ENCODE measurements at regions not wholly inside any gene's neighbourhood (a gene's known extent, or its start where the extent isn't known, plus 50 kb on each side); places are given as distances from the start of the nearest gene placed in this dataset.

- WGBS = 91% methylated on average over 4 of the region's 4 CpGs
- H3K4ac ChIP-seq (ENCODE audit: low read depth in 1 of 2, low read length in 2 of 2) = no peak overlapping the region
- H2BK120ac ChIP-seq (ENCODE audit: low read depth, low read length) = no peak overlapping the region
- H3K9me3 ChIP-seq (ENCODE audit: control insufficient read depth, low read length) = no peaks in the 10 kb centered on the region
- no peak overlapping the region for H2AK5ac ChIP-seq (ENCODE audit: low read length, severe bottlenecking)
- no peaks in the 10 kb centered on the region for H3K4me1 ChIP-seq (ENCODE audit: control insufficient read depth, insufficient read depth, low read depth, low read length)
- H3K79me1 ChIP-seq (replicated peaks; ENCODE audit: low read length, poor library complexity, severe bottlenecking) = no peaks in the 10 kb centered on the region
- H3K18ac ChIP-seq (ENCODE audit: low read depth in 1 of 2, low read length in 2 of 2) = no peak overlapping the region
- H2BK12ac ChIP-seq (ENCODE audit: low read length in 2 of 2) = no peak overlapping the region
- H3K27me3 ChIP-seq (ENCODE audit: control insufficient read depth in 1 of 2, insufficient read depth in 1 of 2, low read length in 2 of 2) = no peaks in the 10 kb centered on the region
- no peak overlapping the region for H3K27ac ChIP-seq (ENCODE audit: low read length, poor library complexity, severe bottlenecking)
- H3K4me2 ChIP-seq (ENCODE audit: low read length, poor library complexity, severe bottlenecking) = no peak overlapping the region
- no peak overlapping the region for H2AFZ ChIP-seq (ENCODE audit: low read depth, low read length)
- H2BK5ac ChIP-seq (ENCODE audit: low read depth, low read length, poor library complexity, severe bottlenecking) = no peak overlapping the region
- no peak overlapping the region for H4K8ac ChIP-seq (ENCODE audit: low read length)
- H3K14ac ChIP-seq (ENCODE audit: low read length in 2 of 2) = no peak overlapping the region
- DNase-seq = no peak
- H4K91ac ChIP-seq (ENCODE audit: low read length) = no peak overlapping the region
- H3K36me3 ChIP-seq (ENCODE audit: control insufficient read depth in 1 of 2, insufficient read depth in 2 of 2, low read depth in 1 of 2, low read length in 2 of 2) = no peaks in the 10 kb centered on the region
- no peak overlapping the region for H2BK15ac ChIP-seq (ENCODE audit: low read depth, poor library complexity, severe bottlenecking)
- no peak overlapping the region for H3K23ac ChIP-seq (ENCODE audit: low read length in 2 of 2)
- no peak overlapping the region for H3K4me3 ChIP-seq (ENCODE audit: insufficient read depth in 1 of 2, low read depth in 1 of 2, low read length in 2 of 2)
- no peak overlapping the region for H3K9ac ChIP-seq (ENCODE audit: low read length)
Observed at GRCh38 chr2:147330925-147331324, 513.9 kb upstream of the ACVR2A start.

DNA sequence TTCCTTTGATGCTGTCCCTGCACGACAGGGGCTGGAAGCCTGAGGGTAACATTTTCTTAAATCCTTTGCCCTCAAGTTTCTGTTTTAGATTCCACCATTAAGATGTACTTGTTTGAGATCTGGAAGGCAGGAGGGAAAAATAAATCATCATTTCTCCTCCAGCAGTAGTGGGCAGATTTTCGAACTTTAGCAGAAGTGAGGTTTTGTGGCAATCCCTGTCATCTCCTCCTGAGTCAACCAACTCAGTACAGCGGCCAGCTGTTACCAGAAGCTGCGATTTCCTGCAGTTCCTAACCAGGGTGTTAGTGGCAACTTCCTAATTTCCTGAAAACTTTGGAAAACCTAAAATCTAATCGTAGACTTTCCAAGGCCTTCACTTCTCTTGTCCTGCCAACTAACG lies 517.2 kb upstream of the ACVR2A start:
- H3K27me3 ChIP-seq (ENCODE audit: control insufficient read depth in 1 of 2, insufficient read depth in 1 of 2, low read length in 2 of 2) = no peaks in the 10 kb centered on the region
- DNase-seq = no peak
- H3K18ac ChIP-seq (ENCODE audit: low read depth in 1 of 2, low read length in 2 of 2) = no peak overlapping the region
- H3K9me3 ChIP-seq (ENCODE audit: control insufficient read depth, low read length) = no peaks in the 10 kb centered on the region
- no peak overlapping the region for H3K4me2 ChIP-seq (ENCODE audit: low read length, poor library complexity, severe bottlenecking)
- no peaks in the 10 kb centered on the region for H3K4me1 ChIP-seq (ENCODE audit: control insufficient read depth, insufficient read depth, low read depth, low read length)
- no peaks in the 10 kb centered on the region for H3K79me1 ChIP-seq (replicated peaks; ENCODE audit: low read length, poor library complexity, severe bottlenecking)
- H3K14ac ChIP-seq (ENCODE audit: low read length in 2 of 2) = no peak overlapping the region
- H3K23ac ChIP-seq (ENCODE audit: low read length in 2 of 2) = no peak overlapping the region
- H2AK5ac ChIP-seq (ENCODE audit: low read length, severe bottlenecking) = no peak overlapping the region
- no peak overlapping the region for H2AFZ ChIP-seq (ENCODE audit: low read depth, low read length)
- H3K4ac ChIP-seq (ENCODE audit: low read depth in 1 of 2, low read length in 2 of 2) = no peak overlapping the region
- no peak overlapping the region for H3K4me3 ChIP-seq (ENCODE audit: insufficient read depth in 1 of 2, low read depth in 1 of 2, low read length in 2 of 2)
- no peak overlapping the region for H2BK120ac ChIP-seq (ENCODE audit: low read depth, low read length)
- no peak overlapping the region for H3K27ac ChIP-seq (ENCODE audit: low read length, poor library complexity, severe bottlenecking)
- no peak overlapping the region for H4K8ac ChIP-seq (ENCODE audit: low read length)
- no peaks in the 10 kb centered on the region for H3K36me3 ChIP-seq (ENCODE audit: control insufficient read depth in 1 of 2, insufficient read depth in 2 of 2, low read depth in 1 of 2, low read length in 2 of 2)
- 67% methylated on average over 4 of the region's 6 CpGs for WGBS
- no peak overlapping the region for H4K91ac ChIP-seq (ENCODE audit: low read length)
- H2BK12ac ChIP-seq (ENCODE audit: low read length in 2 of 2) = no peak overlapping the region
- H2BK15ac ChIP-seq (ENCODE audit: low read depth, poor library complexity, severe bottlenecking) = no peak overlapping the region
- no peak overlapping the region for H2BK5ac ChIP-seq (ENCODE audit: low read depth, low read length, poor library complexity, severe bottlenecking)
- H3K9ac ChIP-seq (ENCODE audit: low read length) = no peak overlapping the region

GRCh38 chr2:147325990-147326389 lies 518.8 kb upstream of the ACVR2A start:
- Histone ChIP-seq H3K27me3 (ENCODE audit: control insufficient read depth in 1 of 2, insufficient read depth in 1 of 2, low read length in 2 of 2) (no peaks in the 10 kb centered on the region), H3K27ac (ENCODE audit: low read length, poor library complexity, severe bottlenecking) (no peak overlapping the region), H3K14ac (ENCODE audit: low read length in 2 of 2) (no peak overlapping the region), H3K36me3 (ENCODE audit: control insufficient read depth in 1 of 2, insufficient read depth in 2 of 2, low read depth in 1 of 2, low read length in 2 of 2) (no peaks in the 10 kb centered on the region), H2BK12ac (ENCODE audit: low read length in 2 of 2) (no peak overlapping the region), H3K9me3 (ENCODE audit: control insufficient read depth, low read length) (peaks cover 6% of the 10 kb centered on the region), H2BK15ac (ENCODE audit: low read depth, poor library complexity, severe bottlenecking) (no peak overlapping the region), H2BK120ac (ENCODE audit: low read depth, low read length) (no peak overlapping the region), H2AFZ (ENCODE audit: low read depth, low read length) (no peak overlapping the region), H3K18ac (ENCODE audit: low read depth in 1 of 2, low read length in 2 of 2) (no peak overlapping the region), H2BK5ac (ENCODE audit: low read depth, low read length, poor library complexity, severe bottlenecking) (no peak overlapping the region), H3K4ac (ENCODE audit: low read depth in 1 of 2, low read length in 2 of 2) (no peak overlapping the region), H3K23ac (ENCODE audit: low read length in 2 of 2) (no peak overlapping the region), H3K4me1 (ENCODE audit: control insufficient read depth, insufficient read depth, low read depth, low read length) (no peaks in the 10 kb centered on the region), H4K91ac (ENCODE audit: low read length) (no peak overlapping the region), H3K4me3 (ENCODE audit: insufficient read depth in 1 of 2, low read depth in 1 of 2, low read length in 2 of 2) (no peak overlapping the region), H4K8ac (ENCODE audit: low read length) (no peak overlapping the region), H3K9ac (ENCODE audit: low read length) (no peak overlapping the region), H2AK5ac (ENCODE audit: low read length, severe bottlenecking) (no peak overlapping the region), H3K79me1 (replicated peaks; ENCODE audit: low read length, poor library complexity, severe bottlenecking) (no peaks in the 10 kb centered on the region), H3K4me2 (ENCODE audit: low read length, poor library complexity, severe bottlenecking) (no peak overlapping the region)
- DNase-seq = no peak
- WGBS = 60% methylated on average over 1 of the region's 1 CpG

- Histone ChIP-seq H3K4ac (ENCODE audit: low read depth in 1 of 2, low read length in 2 of 2) (no peak overlapping the region), H3K14ac (ENCODE audit: low read length in 2 of 2) (no peak overlapping the region), H2BK120ac (ENCODE audit: low read depth, low read length) (no peak overlapping the region), H4K8ac (ENCODE audit: low read length) (no peak overlapping the region), H3K4me3 (ENCODE audit: insufficient read depth in 1 of 2, low read depth in 1 of 2, low read length in 2 of 2) (no peak overlapping the region), H4K91ac (ENCODE audit: low read length) (no peak overlapping the region), H2BK12ac (ENCODE audit: low read length in 2 of 2) (no peak overlapping the region), H2BK15ac (ENCODE audit: low read depth, poor library complexity, severe bottlenecking) (no peak overlapping the region), H3K9me3 (ENCODE audit: control insufficient read depth, low read length) (peaks cover 20% of the 10 kb centered on the region), H3K18ac (ENCODE audit: low read depth in 1 of 2, low read length in 2 of 2) (no peak overlapping the region), H2AK5ac (ENCODE audit: low read length, severe bottlenecking) (no peak overlapping the region), H3K23ac (ENCODE audit: low read length in 2 of 2) (no peak overlapping the region), H3K4me1 (ENCODE audit: control insufficient read depth, insufficient read depth, low read depth, low read length) (no peaks in the 10 kb centered on the region), H3K36me3 (ENCODE audit: control insufficient read depth in 1 of 2, insufficient read depth in 2 of 2, low read depth in 1 of 2, low read length in 2 of 2) (no peaks in the 10 kb centered on the region), H2BK5ac (ENCODE audit: low read depth, low read length, poor library complexity, severe bottlenecking) (no peak overlapping the region), H2AFZ (ENCODE audit: low read depth, low read length) (no peak overlapping the region), H3K4me2 (ENCODE audit: low read length, poor library complexity, severe bottlenecking) (no peak overlapping the region), H3K27ac (ENCODE audit: low read length, poor library complexity, severe bottlenecking) (no peak overlapping the region), H3K9ac (ENCODE audit: low read length) (no peak overlapping the region), H3K27me3 (ENCODE audit: control insufficient read depth in 1 of 2, insufficient read depth in 1 of 2, low read length in 2 of 2) (no peaks in the 10 kb centered on the region), H3K79me1 (replicated peaks; ENCODE audit: low read length, poor library complexity, severe bottlenecking) (no peaks in the 10 kb centered on the region)
- no peak for DNase-seq
Observed at GRCh38 chr2:147320146-147320545, 524.7 kb upstream of the ACVR2A start.
